Erythroblast (primary cell): ENCODE measurements at regions not wholly inside any gene's neighbourhood (a gene's known extent, or its start where the extent isn't known, plus 50 kb on each side); places are given as distances from the start of the nearest gene placed in this dataset.
"Not testable (repeated sequence)": the region's sequence is repeated elsewhere in the genome, so short reads cannot be mapped to it uniquely, and the experiment has no call there.

ENCODE experiments used
- GATA1 ChIP-seq: IDR thresholded peaks from 2 replicates; pipeline ENCODE4 v1.6.1; 2011; ENCODE audit warnings: low read depth, mild to moderate bottlenecking, control low read depth, low read length, moderate library complexity
- POLR2A ChIP-seq: IDR thresholded peaks from 2 replicates; pipeline ENCODE4 v1.6.1; 2011; ENCODE audit warnings: mild to moderate bottlenecking, low read length

- TF ChIP-seq POLR2A, GATA1: not testable (repeated sequence)
Observed at GRCh38 chr13:19049624-19050023, 132.0 kb downstream of the TUBA3C start.
